Tibial artery (tissue), 4 donors: ENCODE measurements at regions not wholly inside any gene's neighbourhood (a gene's known extent, or its start where the extent isn't known, plus 50 kb on each side); places are given as distances from the start of the nearest gene placed in this dataset.

Experiments used
- DNase-seq, 2 donors: peaks; one replicate each; pipeline ENCODE4 v3.0.0-alpha.2; 2019
- H3K27ac ChIP-seq, 2 donors: fragments of 200-600 bp; sonication (generic) in 1 of 2; 1 replicate in 1 of 2; 2 replicates in 1 of 2; pipeline ENCODE4 v1.5.1; 2018 to 2019; ENCODE audit warnings: mild to moderate bottlenecking in 1 of 2
- H3K27me3 ChIP-seq, 2 donors: fragments of 200-600 bp; sonication (generic) in 1 of 2; one replicate each; pipeline versions ENCODE4 v1.5.1 to v1.6.0; 2016 to 2019
- H3K36me3 ChIP-seq, 3 donors: fragments of 200-600 bp; sonication (generic) in 2 of 3; one replicate each; pipeline ENCODE4 v1.5.1; 2016 to 2019; ENCODE audit warnings: mild to moderate bottlenecking in 2 of 3
- H3K4me1 ChIP-seq, 4 donors: fragments of 200-600 bp; sonication (generic) in 2 of 4; 1 replicate in 3 of 4; 2 replicates in 1 of 4; pipeline ENCODE4 v1.5.1; 2016 to 2019
- H3K4me3 ChIP-seq, 2 donors: fragments of 200-600 bp; sonication (generic) in 1 of 2; 1 replicate in 1 of 2; 2 replicates in 1 of 2; pipeline ENCODE4 v1.5.1; 2018 to 2019; ENCODE audit warnings: mild to moderate bottlenecking in 2 of 2
- H3K9me3 ChIP-seq, 3 donors: fragments of 200-600 bp; sonication (generic) in 1 of 3; one replicate each; pipeline ENCODE4 v1.5.1; 2016 to 2019
- CTCF ChIP-seq, 2 experiments: fragments of 200-600 bp in 1 of 2; fragments of 450-650 bp in 1 of 2; IDR thresholded peaks; one replicate each; pipeline ENCODE4 v1.5.1; 2017 to 2019; ENCODE audit warnings: antibody characterized with exemption in 2 of 2, mild to moderate bottlenecking in 1 of 2, moderate library complexity in 1 of 2
- intact Hi-C: fragments of 100-400 bp; cut with DNase I; formaldehyde crosslinking; loops from one replicate; pipeline ENCODE4 v1.15.0; 2023; ENCODE audit warnings: low total_unique reads

GRCh38 chr2:58826795-58827194 is 585.7 kb upstream of the FANCL start:
- peaks cover 5 to 30% (median 25%) of the 10 kb centered on the region in 3 donors for H3K9me3 ChIP-seq
- intact Hi-C loops: no loop called here
- TF ChIP-seq CTCF (IDR thresholded peaks at IDR 0.05): no peak
- H3K27me3 ChIP-seq: no peaks in the 10 kb centered on the region
- H3K36me3 ChIP-seq: no peaks in the 10 kb centered on the region
- H3K4me1 ChIP-seq: no peaks in the 10 kb centered on the region
- no peak for DNase-seq
- no peak overlapping the region for H3K27ac ChIP-seq
- no peak overlapping the region for H3K4me3 ChIP-seq

- no peak for DNase-seq
- Histone ChIP-seq H3K27ac (no peak overlapping the region), H3K4me1 (no peaks in the 10 kb centered on the region), H3K4me3 (no peak overlapping the region), H3K36me3 (no peaks in the 10 kb centered on the region), H3K27me3 (no peaks in the 10 kb centered on the region), H3K9me3 (no peaks in the 10 kb centered on the region)
- intact Hi-C loops: no loop called here
- no peak for TF ChIP-seq CTCF (IDR thresholded peaks at IDR 0.05)
Measured at GRCh38 chr2:58812771-58813344, 571.7 kb upstream of the FANCL start.

GRCh38 chr2:58805126-58805525 is 564.0 kb upstream of the FANCL start:
- Histone ChIP-seq H3K27me3 (no peaks in the 10 kb centered on the region), H3K36me3 (no peaks in the 10 kb centered on the region), H3K9me3 (no peaks in the 10 kb centered on the region), H3K4me3 (no peak overlapping the region), H3K4me1 (no peaks in the 10 kb centered on the region), H3K27ac (no peak overlapping the region)
- no peak for DNase-seq
- intact Hi-C loops: no loop called here
- TF ChIP-seq CTCF (IDR thresholded peaks at IDR 0.05): no peak

- Histone ChIP-seq H3K36me3 (no peaks in the 10 kb centered on the region), H3K4me3 (no peak overlapping the region), H3K4me1 (no peaks in the 10 kb centered on the region), H3K27me3 (no peaks in the 10 kb centered on the region), H3K9me3 (no peaks in the 10 kb centered on the region), H3K27ac (no peak overlapping the region)
- no peak for TF ChIP-seq CTCF (IDR thresholded peaks at IDR 0.05)
- no peak for DNase-seq
- intact Hi-C loops: no loop called here
Measured at GRCh38 chr2:58803192-58803591, 562.1 kb upstream of the FANCL start.

GRCh38 chr2:58800881-58801280 is 559.8 kb upstream of the FANCL start:
- intact Hi-C loops: no loop called here
- TF ChIP-seq CTCF (IDR thresholded peaks at IDR 0.05): no peak

GRCh38 chr2:58798676-58799208 is 557.6 kb upstream of the FANCL start:
- DNase-seq: no peak
- intact Hi-C loops: no loop called here
- no peak overlapping the region for H3K4me3 ChIP-seq
- no peaks in the 10 kb centered on the region for H3K27me3 ChIP-seq
- no peak overlapping the region for H3K27ac ChIP-seq
- no peaks in the 10 kb centered on the region for H3K4me1 ChIP-seq
- H3K36me3 ChIP-seq: no peaks in the 10 kb centered on the region
- H3K9me3 ChIP-seq: no peaks in the 10 kb centered on the region
- no peak for TF ChIP-seq CTCF (IDR thresholded peaks at IDR 0.05)

More at GRCh38 chr2:58800881-58801280, 559.8 kb upstream of the FANCL start:
- H3K27me3 ChIP-seq: no peaks in the 10 kb centered on the region
- no peak overlapping the region for H3K27ac ChIP-seq
- no peak overlapping the region for H3K4me3 ChIP-seq
- H3K36me3 ChIP-seq: no peaks in the 10 kb centered on the region
- DNase-seq: no peak
- no peaks in the 10 kb centered on the region for H3K4me1 ChIP-seq
- H3K9me3 ChIP-seq: no peaks in the 10 kb centered on the region
